SHP77 treated with DMSO at 0.1 percent for 48 hours (cell line): ENCODE measurements at regions not wholly inside any gene's neighbourhood (a gene's known extent, or its start where the extent isn't known, plus 50 kb on each side); places are given as distances from the start of the nearest gene placed in this dataset.
"Not testable (repeated sequence)": the region's sequence is repeated elsewhere in the genome, so short reads cannot be mapped to it uniquely, and the experiment has no call there.

Experiments
- DNase-seq: peaks from one replicate; lab custom pipeline; 2025; lab: John Stamatoyannopoulos, UW

DNA sequence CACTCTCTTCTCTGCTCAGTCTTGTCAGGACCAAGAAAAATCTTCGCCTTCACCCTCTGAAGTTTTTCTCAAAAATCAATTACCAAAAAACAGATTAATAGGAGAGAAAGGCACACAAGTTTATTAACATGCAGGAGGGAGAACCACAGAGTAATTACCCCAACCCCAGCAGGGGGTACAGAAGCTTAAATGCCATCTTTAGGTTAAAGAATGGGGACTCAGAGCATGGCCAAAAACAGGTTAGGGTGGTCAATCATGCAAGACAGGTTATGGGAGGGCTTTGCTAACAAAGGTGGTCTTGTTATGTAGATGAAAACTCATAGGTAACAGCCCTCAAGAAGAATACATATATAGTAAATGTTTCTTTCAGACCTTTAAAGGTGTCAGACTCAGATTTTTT is 100.5 kb upstream of the BTN3A2 start:
- no peak for DNase-seq

DNA sequence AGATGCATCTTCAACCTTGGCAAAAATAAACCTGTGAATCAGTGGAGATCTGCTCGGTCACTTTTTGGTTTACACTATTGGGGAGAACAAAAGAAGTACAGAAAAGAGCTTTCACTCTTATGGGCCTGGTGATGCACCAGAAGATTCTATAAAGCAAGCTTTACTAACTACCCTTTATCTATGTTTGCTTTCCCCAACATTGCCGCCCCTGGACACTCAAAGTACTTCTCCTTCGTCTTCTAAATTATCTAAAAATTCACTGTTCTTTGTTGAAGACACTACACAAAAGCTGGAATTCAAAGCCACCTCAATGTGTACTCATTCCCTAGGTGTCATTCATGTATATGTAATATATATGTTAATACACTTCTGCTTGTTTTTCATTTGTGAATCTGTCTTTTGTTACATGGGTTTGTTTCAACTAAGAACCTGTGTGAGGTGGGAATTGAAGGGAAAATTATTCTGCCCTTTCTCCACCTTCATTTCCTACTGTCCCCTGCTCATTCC is 97.9 kb upstream of the BTN3A2 start:
- no peak for DNase-seq

- no peak for DNase-seq
Measured at GRCh38 chr6:26268659-26269402, 96.2 kb upstream of the BTN3A2 start.

- DNase-seq, result no peak
Measured at GRCh38 chr6:26269531-26270485, 95.2 kb upstream of the BTN3A2 start.

- no peak for DNase-seq
Measured at GRCh38 chr6:26270486-26270861, 94.5 kb upstream of the BTN3A2 start.

DNA sequence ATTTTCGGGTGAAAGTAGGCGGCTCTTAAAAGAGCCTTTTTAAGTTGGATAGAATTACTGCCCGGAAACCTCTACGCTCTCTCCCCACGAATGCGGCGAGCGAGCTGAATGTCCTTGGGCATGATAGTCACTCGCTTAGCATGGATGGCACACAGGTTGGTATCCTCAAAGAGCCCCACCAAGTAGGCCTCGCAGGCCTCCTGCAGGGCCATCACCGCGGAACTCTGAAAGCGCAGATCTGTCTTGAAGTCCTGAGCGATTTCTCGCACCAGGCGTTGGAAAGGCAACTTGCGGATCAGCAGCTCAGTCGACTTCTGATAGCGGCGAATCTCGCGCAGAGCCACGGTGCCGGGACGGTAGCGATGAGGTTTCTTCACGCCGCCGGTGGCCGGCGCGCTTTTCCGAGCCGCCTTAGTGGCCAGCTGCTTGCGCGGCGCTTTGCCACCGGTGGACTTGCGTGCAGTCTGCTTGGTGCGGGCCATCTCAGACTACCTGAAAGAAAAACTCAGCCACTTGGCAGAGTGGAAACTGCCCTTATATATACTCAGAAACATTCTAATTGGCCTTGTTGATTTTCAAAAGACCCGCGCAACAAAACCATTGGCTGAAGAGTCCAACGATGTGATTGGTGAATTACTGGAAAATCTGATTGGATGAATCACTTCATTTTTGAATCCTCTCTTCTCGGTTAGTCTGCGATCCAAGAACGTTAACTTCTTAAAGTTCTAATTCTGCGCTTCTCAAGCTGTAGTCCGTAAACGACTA is 93.9 kb upstream of the BTN3A2 start:
- DNase-seq, result peak; percentile 90

DNA sequence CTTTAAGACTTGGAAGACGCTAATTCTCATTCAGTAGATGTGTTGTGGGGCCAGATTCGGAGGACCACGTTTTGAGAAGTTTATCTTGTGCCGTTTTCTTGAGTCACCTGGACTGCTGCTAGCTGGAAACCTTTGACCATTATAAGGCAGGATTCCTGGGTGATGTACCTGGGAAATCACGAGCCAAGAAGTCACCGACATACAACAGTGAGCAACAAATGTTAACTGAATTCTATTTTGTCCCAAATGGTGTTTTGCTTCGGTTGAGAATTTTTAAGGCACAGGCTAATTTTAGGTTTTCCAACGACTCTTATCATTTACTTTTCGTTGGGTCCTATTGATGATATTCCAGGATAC is 93.4 kb upstream of the BTN3A2 start:
- DNase-seq, result no peak

- DNase-seq, result no peak
Measured at GRCh38 chr6:26272171-26272637, 92.8 kb upstream of the BTN3A2 start.

GRCh38 chr6:26273673-26274588 is 91.1 kb upstream of the BTN3A2 start:
- no peak for DNase-seq

- DNase-seq, result no peak
Measured at GRCh38 chr6:26275663-26276062, 89.3 kb upstream of the BTN3A2 start.

- DNase-seq, result no peak
Measured at GRCh38 chr6:26276841-26277648, 88.0 kb upstream of the BTN3A2 start.

- DNase-seq, result no peak
Measured at GRCh38 chr6:26278536-26278935, 86.5 kb upstream of the BTN3A2 start.

DNA sequence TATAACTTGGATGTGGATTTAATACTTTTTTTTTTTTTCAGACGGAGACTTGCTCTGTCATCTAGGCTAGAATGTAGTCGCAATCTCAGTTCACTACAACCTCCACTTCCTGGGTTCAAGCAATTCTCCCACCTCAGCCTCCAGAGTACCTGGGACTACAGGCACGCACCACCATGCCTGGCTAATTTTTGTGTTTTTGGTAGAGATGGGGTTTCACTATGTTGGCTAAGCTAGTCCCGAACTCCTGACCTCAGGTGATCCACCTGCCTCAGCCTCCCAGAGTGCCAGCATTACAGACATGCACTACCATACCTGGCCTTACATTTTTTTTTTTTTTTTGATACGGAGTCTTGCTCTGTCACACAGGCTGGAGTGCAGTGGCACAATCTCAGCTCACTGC is 85.6 kb upstream of the BTN3A2 start:
- not testable (repeated sequence) for DNase-seq

DNA sequence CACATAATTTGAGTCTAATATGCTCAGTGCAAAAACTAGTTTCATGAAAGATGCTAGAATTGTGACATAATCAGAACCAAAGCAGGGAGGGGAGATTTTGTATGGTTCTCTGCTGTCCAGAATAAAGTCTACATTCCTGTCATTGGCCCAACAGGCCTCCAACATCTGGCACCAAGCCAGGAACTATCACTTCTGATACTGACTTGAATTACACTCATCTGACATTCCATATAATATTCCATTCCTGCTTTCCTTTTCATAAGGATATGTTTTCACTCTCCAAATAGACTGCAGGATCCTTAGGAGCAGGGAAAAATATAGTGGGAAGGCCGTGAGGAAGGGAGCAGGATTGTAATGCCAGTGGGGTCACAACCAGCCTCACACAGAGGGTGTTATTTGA is 84.6 kb upstream of the BTN3A2 start:
- DNase-seq, result no peak

DNA sequence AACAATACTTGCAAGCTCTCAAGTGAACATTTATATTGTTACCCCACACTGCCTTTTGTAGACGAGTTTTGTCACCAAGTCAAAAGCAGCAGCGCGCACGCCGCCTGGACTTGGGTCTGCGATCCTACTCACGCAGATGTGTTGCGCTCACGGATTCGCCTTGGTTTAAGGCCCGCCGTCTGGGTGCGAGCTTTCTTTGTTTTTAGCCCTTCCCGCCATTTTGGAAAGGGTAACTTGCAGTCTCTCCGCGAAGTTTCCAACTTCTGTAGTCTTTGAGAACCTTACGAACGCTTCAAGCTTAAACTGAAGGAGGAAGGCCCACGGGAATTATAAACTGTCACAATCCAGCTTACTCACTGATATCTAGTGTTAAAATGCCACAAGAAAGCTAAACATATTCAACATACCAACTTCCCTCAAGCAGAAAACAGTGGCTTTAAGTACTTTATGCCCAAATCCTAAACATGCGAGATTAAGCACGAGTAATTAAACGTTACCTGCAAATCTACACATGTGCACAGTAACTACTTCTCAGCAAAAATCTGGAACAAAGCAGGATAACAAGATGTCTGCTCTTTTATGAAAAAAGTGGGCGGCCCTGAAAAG is 80.4 kb upstream of the BTN3A2 start:
- no peak for DNase-seq

GRCh38 chr6:26285143-26286134 is 79.6 kb upstream of the BTN3A2 start:
- DNase-seq, result peak; percentile 96

GRCh38 chr6:26286168-26286877 is 78.7 kb upstream of the BTN3A2 start:
- no peak for DNase-seq

GRCh38 chr6:26288155-26288554 is 76.8 kb upstream of the BTN3A2 start:
- no peak for DNase-seq
